ENCODE measurements at regions not wholly inside any gene's neighbourhood (a gene's known extent, or its start where the extent isn't known, plus 50 kb on each side); places are given as distances from the start of the nearest gene placed in this dataset.

GRCh38 chr2:145136702-145137101 is 616.8 kb upstream of the ZEB2 start:
- BruUV-seq (replicated peaks) = no TSS peak
- H2AFZ ChIP-seq = no peak overlapping the region
- H3K9me3 ChIP-seq (ENCODE audit: insufficient read depth, low read depth) = no peaks in the 10 kb centered on the region
- intact Hi-C loops (cut with micrococcal nuclease; ENCODE audit: unreplicated experiment) = no loop called here
- H3K79me2 ChIP-seq (ENCODE audit: low read depth) = no peaks in the 10 kb centered on the region
- no peaks in the 10 kb centered on the region for H4K20me1 ChIP-seq (ENCODE audit: insufficient read depth)
- no peaks in the 10 kb centered on the region for H3F3A ChIP-seq (ENCODE audit: insufficient read depth, low read depth)
- no peak overlapping the region for H3K4me3 ChIP-seq
- no peaks in the 10 kb centered on the region for H3K36me3 ChIP-seq (ENCODE audit: low read depth)
- H3K27me3 ChIP-seq (ENCODE audit: insufficient read depth, low read depth) = no peaks in the 10 kb centered on the region
- ChIA-PET CTCF (no interaction called here), POLR2A (ENCODE audit: unreplicated experiment) (no interaction called here)
- no peak for DNase-seq
- H3K4me2 ChIP-seq = no peak overlapping the region
- no peaks in the 10 kb centered on the region for H3K4me1 ChIP-seq (replicated peaks; ENCODE audit: insufficient read depth)
- no peak for TF ChIP-seq EZH2 (IDR thresholded peaks at IDR 0.05; ENCODE audit: low read depth)
- TF ChIP-seq, protein P1, sequence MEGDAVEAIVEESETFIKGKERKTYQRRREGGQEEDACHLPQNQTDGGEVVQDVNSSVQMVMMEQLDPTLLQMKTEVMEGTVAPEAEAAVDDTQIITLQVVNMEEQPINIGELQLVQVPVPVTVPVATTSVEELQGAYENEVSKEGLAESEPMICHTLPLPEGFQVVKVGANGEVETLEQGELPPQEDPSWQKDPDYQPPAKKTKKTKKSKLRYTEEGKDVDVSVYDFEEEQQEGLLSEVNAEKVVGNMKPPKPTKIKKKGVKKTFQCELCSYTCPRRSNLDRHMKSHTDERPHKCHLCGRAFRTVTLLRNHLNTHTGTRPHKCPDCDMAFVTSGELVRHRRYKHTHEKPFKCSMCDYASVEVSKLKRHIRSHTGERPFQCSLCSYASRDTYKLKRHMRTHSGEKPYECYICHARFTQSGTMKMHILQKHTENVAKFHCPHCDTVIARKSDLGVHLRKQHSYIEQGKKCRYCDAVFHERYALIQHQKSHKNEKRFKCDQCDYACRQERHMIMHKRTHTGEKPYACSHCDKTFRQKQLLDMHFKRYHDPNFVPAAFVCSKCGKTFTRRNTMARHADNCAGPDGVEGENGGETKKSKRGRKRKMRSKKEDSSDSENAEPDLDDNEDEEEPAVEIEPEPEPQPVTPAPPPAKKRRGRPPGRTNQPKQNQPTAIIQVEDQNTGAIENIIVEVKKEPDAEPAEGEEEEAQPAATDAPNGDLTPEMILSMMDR (conservative IDR thresholded peaks at IDR 0.05) = no peak
- peaks cover 3% of the 10 kb centered on the region; the same call in 1 of the 2 replicates for H3K9me2 ChIP-seq (ENCODE audit: insufficient read depth)
- H3K27ac ChIP-seq = no peak overlapping the region

- no peaks in the 10 kb centered on the region for H3K36me3 ChIP-seq (ENCODE audit: low read depth)
- H3K4me3 ChIP-seq = no peak overlapping the region
- H3K4me1 ChIP-seq (replicated peaks; ENCODE audit: insufficient read depth) = no peaks in the 10 kb centered on the region
- CTCF ChIA-PET = no interaction called here
- no peaks in the 10 kb centered on the region; the same call in 1 of the 2 replicates for H3K9me2 ChIP-seq (ENCODE audit: insufficient read depth)
- no peaks in the 10 kb centered on the region for H3F3A ChIP-seq (ENCODE audit: insufficient read depth, low read depth)
- H2AFZ ChIP-seq = no peak overlapping the region
- no peaks in the 10 kb centered on the region for H4K20me1 ChIP-seq (ENCODE audit: insufficient read depth)
- no peak overlapping the region for H3K27ac ChIP-seq
- H3K9me3 ChIP-seq (ENCODE audit: insufficient read depth, low read depth) = 0 out of 2 replicates have a peak, but pooled peaks cover 5% of the 10 kb centered on the region
- H3K79me2 ChIP-seq (ENCODE audit: low read depth) = no peaks in the 10 kb centered on the region
- no peak overlapping the region for H3K4me2 ChIP-seq
- TF ChIP-seq, protein P1 (conservative IDR thresholded peaks at IDR 0.05) = no peak
- no peak for TF ChIP-seq EZH2 (IDR thresholded peaks at IDR 0.05; ENCODE audit: low read depth)
- DNase-seq = no peak
- H3K27me3 ChIP-seq (ENCODE audit: insufficient read depth, low read depth) = no peaks in the 10 kb centered on the region
- no TSS peak for BruUV-seq (replicated peaks)
- intact Hi-C loops (cut with micrococcal nuclease; ENCODE audit: unreplicated experiment) = no loop called here
- POLR2A ChIA-PET (ENCODE audit: unreplicated experiment) = no interaction called here
Measured at GRCh38 chr2:145126146-145126545, 606.2 kb upstream of the ZEB2 start.

GRCh38 chr2:145124085-145124484 is 604.2 kb upstream of the ZEB2 start:
- BruUV-seq (replicated peaks) = no TSS peak
- intact Hi-C loops (cut with micrococcal nuclease; ENCODE audit: unreplicated experiment) = no loop called here
- H3K4me3 ChIP-seq = no peak overlapping the region
- 0 out of 2 replicates have a peak, but pooled peaks cover 5% of the 10 kb centered on the region for H3K9me3 ChIP-seq (ENCODE audit: insufficient read depth, low read depth)
- no peak overlapping the region for H2AFZ ChIP-seq
- no peak for TF ChIP-seq EZH2 (IDR thresholded peaks at IDR 0.05; ENCODE audit: low read depth)
- TF ChIP-seq, protein P1 (conservative IDR thresholded peaks at IDR 0.05) = no peak
- no peaks in the 10 kb centered on the region for H3K4me1 ChIP-seq (replicated peaks; ENCODE audit: insufficient read depth)
- POLR2A ChIA-PET (ENCODE audit: unreplicated experiment) = no interaction called here
- no peaks in the 10 kb centered on the region for H3K27me3 ChIP-seq (ENCODE audit: insufficient read depth, low read depth)
- no peaks in the 10 kb centered on the region for H4K20me1 ChIP-seq (ENCODE audit: insufficient read depth)
- CTCF ChIA-PET = no interaction called here
- no peak for DNase-seq
- no peaks in the 10 kb centered on the region for H3K36me3 ChIP-seq (ENCODE audit: low read depth)
- H3K79me2 ChIP-seq (ENCODE audit: low read depth) = no peaks in the 10 kb centered on the region
- H3F3A ChIP-seq (ENCODE audit: insufficient read depth, low read depth) = no peaks in the 10 kb centered on the region
- no peak overlapping the region for H3K27ac ChIP-seq
- no peaks in the 10 kb centered on the region; the same call in 1 of the 2 replicates for H3K9me2 ChIP-seq (ENCODE audit: insufficient read depth)
- H3K4me2 ChIP-seq = no peak overlapping the region
